ENCODE measurements at regions not wholly inside any gene's neighbourhood (a gene's known extent, or its start where the extent isn't known, plus 50 kb on each side); places are given as distances from the start of the nearest gene placed in this dataset.

GRCh38 chr9:119852390-119852789 lies 483.2 kb upstream of the BRINP1 start:
- H3K36me3 Mint-ChIP-seq (ENCODE audit: low read depth), result no peaks in the 10 kb centered on the region
- H3K9me3 Mint-ChIP-seq, result peaks cover 3% of the 10 kb centered on the region
- intact Hi-C loops (cut with micrococcal nuclease), result no loop called here
- no peaks in the 10 kb centered on the region for H3K4me1 Mint-ChIP-seq (ENCODE audit: low read depth)
- H3K27ac Mint-ChIP-seq, result no peak overlapping the region
- H3K27me3 Mint-ChIP-seq, result no peaks in the 10 kb centered on the region
- no peak overlapping the region for H3K4me3 Mint-ChIP-seq

- H3K4me3 Mint-ChIP-seq, result no peak overlapping the region
- intact Hi-C loops (cut with micrococcal nuclease), result no loop called here
- H3K4me1 Mint-ChIP-seq (ENCODE audit: low read depth), result no peaks in the 10 kb centered on the region
- H3K27ac Mint-ChIP-seq, result no peak overlapping the region
- peaks cover 19% of the 10 kb centered on the region for H3K9me3 Mint-ChIP-seq
- H3K27me3 Mint-ChIP-seq, result no peaks in the 10 kb centered on the region
- H3K36me3 Mint-ChIP-seq (ENCODE audit: low read depth), result no peaks in the 10 kb centered on the region
These were observed 475.2 kb upstream of the BRINP1 start for GRCh38 chr9:119844431-119844830.

- Mint-ChIP-seq H3K36me3 (ENCODE audit: low read depth) (no peaks in the 10 kb centered on the region), H3K27ac (no peak overlapping the region), H3K4me3 (no peak overlapping the region), H3K4me1 (ENCODE audit: low read depth) (no peaks in the 10 kb centered on the region), H3K9me3 (peaks cover 11% of the 10 kb centered on the region), H3K27me3 (no peaks in the 10 kb centered on the region)
- intact Hi-C loops (cut with micrococcal nuclease), result no loop called here
These were observed 471.8 kb upstream of the BRINP1 start for GRCh38 chr9:119841016-119841415.

- H3K27me3 Mint-ChIP-seq, result no peaks in the 10 kb centered on the region
- H3K9me3 Mint-ChIP-seq, result peaks cover 9% of the 10 kb centered on the region
- H3K4me1 Mint-ChIP-seq (ENCODE audit: low read depth), result no peaks in the 10 kb centered on the region
- no peak overlapping the region for H3K4me3 Mint-ChIP-seq
- intact Hi-C loops (cut with micrococcal nuclease), result no loop called here
- no peak overlapping the region for H3K27ac Mint-ChIP-seq
- H3K36me3 Mint-ChIP-seq (ENCODE audit: low read depth), result no peaks in the 10 kb centered on the region
These were observed 470.7 kb upstream of the BRINP1 start for GRCh38 chr9:119839888-119840287.

- no peaks in the 10 kb centered on the region for H3K36me3 Mint-ChIP-seq (ENCODE audit: low read depth)
- intact Hi-C loops (cut with micrococcal nuclease), result no loop called here
- H3K27me3 Mint-ChIP-seq, result no peaks in the 10 kb centered on the region
- no peaks in the 10 kb centered on the region for H3K4me1 Mint-ChIP-seq (ENCODE audit: low read depth)
- no peak overlapping the region for H3K4me3 Mint-ChIP-seq
- H3K27ac Mint-ChIP-seq, result no peak overlapping the region
- peaks cover 9% of the 10 kb centered on the region for H3K9me3 Mint-ChIP-seq
These were observed 469.0 kb upstream of the BRINP1 start for GRCh38 chr9:119838210-119838609.

- H3K4me1 Mint-ChIP-seq (ENCODE audit: low read depth), result no peaks in the 10 kb centered on the region
- peaks cover 9% of the 10 kb centered on the region for H3K9me3 Mint-ChIP-seq
- no peak overlapping the region for H3K27ac Mint-ChIP-seq
- no peaks in the 10 kb centered on the region for H3K36me3 Mint-ChIP-seq (ENCODE audit: low read depth)
- H3K27me3 Mint-ChIP-seq, result no peaks in the 10 kb centered on the region
- H3K4me3 Mint-ChIP-seq, result no peak overlapping the region
- intact Hi-C loops (cut with micrococcal nuclease), result no loop called here
These were observed 466.8 kb upstream of the BRINP1 start for GRCh38 chr9:119836036-119836435.

- no peaks in the 10 kb centered on the region for H3K36me3 Mint-ChIP-seq (ENCODE audit: low read depth)
- H3K27me3 Mint-ChIP-seq, result no peaks in the 10 kb centered on the region
- intact Hi-C loops (cut with micrococcal nuclease), result no loop called here
- H3K4me3 Mint-ChIP-seq, result no peak overlapping the region
- no peaks in the 10 kb centered on the region for H3K4me1 Mint-ChIP-seq (ENCODE audit: low read depth)
- peaks cover 9% of the 10 kb centered on the region for H3K9me3 Mint-ChIP-seq
- no peak overlapping the region for H3K27ac Mint-ChIP-seq
These were observed 464.9 kb upstream of the BRINP1 start for GRCh38 chr9:119834064-119834620.

- Mint-ChIP-seq H3K4me3 (no peak overlapping the region), H3K9me3 (no peaks in the 10 kb centered on the region), H3K27ac (no peak overlapping the region), H3K36me3 (ENCODE audit: low read depth) (no peaks in the 10 kb centered on the region), H3K4me1 (ENCODE audit: low read depth) (no peaks in the 10 kb centered on the region), H3K27me3 (no peaks in the 10 kb centered on the region)
- intact Hi-C loops (cut with micrococcal nuclease), result no loop called here
These were observed 462.1 kb upstream of the BRINP1 start for GRCh38 chr9:119831309-119831708.

- Mint-ChIP-seq H3K27ac (no peak overlapping the region), H3K36me3 (ENCODE audit: low read depth) (no peaks in the 10 kb centered on the region), H3K4me1 (ENCODE audit: low read depth) (no peaks in the 10 kb centered on the region), H3K9me3 (no peaks in the 10 kb centered on the region), H3K4me3 (no peak overlapping the region), H3K27me3 (no peaks in the 10 kb centered on the region)
- intact Hi-C loops (cut with micrococcal nuclease), result no loop called here
These were observed 460.5 kb upstream of the BRINP1 start for GRCh38 chr9:119829748-119830147.

- no peak overlapping the region for H3K4me3 Mint-ChIP-seq
- no peaks in the 10 kb centered on the region for H3K9me3 Mint-ChIP-seq
- H3K27ac Mint-ChIP-seq, result no peak overlapping the region
- intact Hi-C loops (cut with micrococcal nuclease), result no loop called here
- H3K4me1 Mint-ChIP-seq (ENCODE audit: low read depth), result no peaks in the 10 kb centered on the region
- H3K36me3 Mint-ChIP-seq (ENCODE audit: low read depth), result no peaks in the 10 kb centered on the region
- no peaks in the 10 kb centered on the region for H3K27me3 Mint-ChIP-seq
These were observed 460.0 kb upstream of the BRINP1 start for GRCh38 chr9:119829186-119829585.

- no peaks in the 10 kb centered on the region for H3K27me3 Mint-ChIP-seq
- intact Hi-C loops (cut with micrococcal nuclease), result no loop called here
- H3K4me1 Mint-ChIP-seq (ENCODE audit: low read depth), result no peaks in the 10 kb centered on the region
- no peak overlapping the region for H3K4me3 Mint-ChIP-seq
- H3K9me3 Mint-ChIP-seq, result no peaks in the 10 kb centered on the region
- no peak overlapping the region for H3K27ac Mint-ChIP-seq
- no peaks in the 10 kb centered on the region for H3K36me3 Mint-ChIP-seq (ENCODE audit: low read depth)
These were observed 458.3 kb upstream of the BRINP1 start for GRCh38 chr9:119827526-119827925.

- intact Hi-C loops (cut with micrococcal nuclease), result no loop called here
These were observed 457.9 kb upstream of the BRINP1 start for GRCh38 chr9:119827126-119827525.

GRCh38 chr9:119818726-119819435 lies 449.6 kb upstream of the BRINP1 start:
- no peak overlapping the region for H3K27ac Mint-ChIP-seq
- no peak overlapping the region for H3K4me3 Mint-ChIP-seq
- intact Hi-C loops (cut with micrococcal nuclease), result no loop called here
- H3K27me3 Mint-ChIP-seq, result no peaks in the 10 kb centered on the region
- no peaks in the 10 kb centered on the region for H3K36me3 Mint-ChIP-seq (ENCODE audit: low read depth)
- no peaks in the 10 kb centered on the region for H3K4me1 Mint-ChIP-seq (ENCODE audit: low read depth)
- H3K9me3 Mint-ChIP-seq, result no peaks in the 10 kb centered on the region

More at GRCh38 chr9:119827126-119827525, 457.9 kb upstream of the BRINP1 start:
- no peaks in the 10 kb centered on the region for H3K27me3 Mint-ChIP-seq
- no peak overlapping the region for H3K4me3 Mint-ChIP-seq
- no peaks in the 10 kb centered on the region for H3K9me3 Mint-ChIP-seq
- no peak overlapping the region for H3K27ac Mint-ChIP-seq
- no peaks in the 10 kb centered on the region for H3K4me1 Mint-ChIP-seq (ENCODE audit: low read depth)
- H3K36me3 Mint-ChIP-seq (ENCODE audit: low read depth), result no peaks in the 10 kb centered on the region

- Mint-ChIP-seq H3K36me3 (ENCODE audit: low read depth) (no peaks in the 10 kb centered on the region), H3K4me3 (no peak overlapping the region)
These were observed 441.6 kb upstream of the BRINP1 start for GRCh38 chr9:119810645-119811429.

More at GRCh38 chr9:119810645-119811429, 441.6 kb upstream of the BRINP1 start:
- H3K4me1 Mint-ChIP-seq (ENCODE audit: low read depth), result no peaks in the 10 kb centered on the region
- intact Hi-C loops (cut with micrococcal nuclease), result no loop called here
- H3K9me3 Mint-ChIP-seq, result no peaks in the 10 kb centered on the region
- H3K27ac Mint-ChIP-seq, result no peak overlapping the region
- H3K27me3 Mint-ChIP-seq, result no peaks in the 10 kb centered on the region
